Mesenchymal stem cell (in vitro differentiated cells and primary cell): ENCODE measurements at regions not wholly inside any gene's neighbourhood (a gene's known extent, or its start where the extent isn't known, plus 50 kb on each side); places are given as distances from the start of the nearest gene placed in this dataset.

ENCODE experiments used
- DNase-seq: peaks from one replicate; pipeline ENCODE4 v3.0.0-alpha.2; 2013
- H2AFZ ChIP-seq: one replicate; pipeline ENCODE4 v1.6.1; 2013; ENCODE audit warnings: low read depth, mild to moderate bottlenecking, control low read depth, inconsistent platforms, low read length, moderate library complexity
- H2AK5ac ChIP-seq: 2 replicates; pipeline ENCODE4 v1.6.1; 2013; ENCODE audit warnings: low read length, moderate library complexity, mild to moderate bottlenecking, inconsistent platforms; ENCODE audit not compliant: severe bottlenecking
- H2BK120ac ChIP-seq: one replicate; pipeline ENCODE4 v1.6.1; 2013; ENCODE audit warnings: low read depth, mild to moderate bottlenecking, inconsistent platforms, low read length, moderate library complexity
- H2BK12ac ChIP-seq, 2 experiments: one replicate each; pipeline ENCODE4 v1.6.1; 2013; ENCODE audit warnings: inconsistent platforms in 2 of 2, low read length in 2 of 2, mild to moderate bottlenecking in 2 of 2, moderate library complexity in 2 of 2, control low read depth in 1 of 2
- H2BK15ac ChIP-seq: one replicate; pipeline ENCODE4 v1.6.1; 2013; ENCODE audit warnings: mild to moderate bottlenecking, low read depth, inconsistent platforms; ENCODE audit not compliant: poor library complexity, severe bottlenecking
- H2BK5ac ChIP-seq: 2 replicates; pipeline ENCODE4 v1.6.1; 2013; ENCODE audit warnings: low read depth, mild to moderate bottlenecking, low read length, control low read depth, inconsistent platforms; ENCODE audit not compliant: poor library complexity, severe bottlenecking
- H3K14ac ChIP-seq, 2 experiments: one replicate each; pipeline ENCODE4 v1.6.1; 2013; ENCODE audit warnings: inconsistent platforms in 2 of 2, low read length in 2 of 2, control low read depth in 1 of 2, mild to moderate bottlenecking in 1 of 2, moderate library complexity in 1 of 2
- H3K18ac ChIP-seq, 2 experiments: one replicate each; pipeline ENCODE4 v1.6.1; 2013; ENCODE audit warnings: inconsistent platforms in 2 of 2, low read length in 2 of 2, control low read depth in 1 of 2, low read depth in 1 of 2, mild to moderate bottlenecking in 1 of 2
- H3K23ac ChIP-seq, 2 experiments: one replicate each; pipeline ENCODE4 v1.6.1; 2013; ENCODE audit warnings: inconsistent platforms in 2 of 2, low read length in 2 of 2, mild to moderate bottlenecking in 2 of 2, moderate library complexity in 2 of 2, control low read depth in 1 of 2
- H3K27ac ChIP-seq: 2 replicates; pipeline ENCODE4 v1.5.1; 2013; ENCODE audit warnings: mild to moderate bottlenecking, moderate library complexity, low read length, control low read depth, inconsistent platforms; ENCODE audit not compliant: poor library complexity, severe bottlenecking
- H3K27me3 ChIP-seq, 2 experiments: 2 replicates each; pipeline versions ENCODE4 v1.6.1 to v1.7.0; 2013; ENCODE audit warnings: low read length in 2 of 2, mild to moderate bottlenecking in 2 of 2, moderate library complexity in 2 of 2, control low read depth in 1 of 2, inconsistent platforms in 1 of 2; ENCODE audit not compliant: control insufficient read depth in 1 of 2, insufficient read depth in 1 of 2
- H3K36me3 ChIP-seq, 2 experiments: 2 replicates each; pipeline versions ENCODE4 v1.6.1 to v1.7.0; 2013; ENCODE audit warnings: low read length in 2 of 2, control low read depth in 1 of 2, inconsistent platforms in 1 of 2, low read depth in 1 of 2, mild to moderate bottlenecking in 1 of 2; ENCODE audit not compliant: insufficient read depth in 2 of 2, control insufficient read depth in 1 of 2
- H3K4ac ChIP-seq, 2 experiments: one replicate each; pipeline ENCODE4 v1.6.1; 2013; ENCODE audit warnings: inconsistent platforms in 2 of 2, low read length in 2 of 2, mild to moderate bottlenecking in 2 of 2, moderate library complexity in 2 of 2, control low read depth in 1 of 2, low read depth in 1 of 2
- H3K4me1 ChIP-seq: 2 replicates; pipeline ENCODE4 v1.6.1; 2013; ENCODE audit warnings: low read depth, low read length, control low read depth; ENCODE audit not compliant: control insufficient read depth, insufficient read depth
- H3K4me2 ChIP-seq: 2 replicates; pipeline ENCODE4 v1.6.1; 2013; ENCODE audit warnings: low read length, mild to moderate bottlenecking, inconsistent platforms; ENCODE audit not compliant: poor library complexity, severe bottlenecking
- H3K4me3 ChIP-seq, 2 experiments: 2 replicates each; pipeline versions ENCODE4 v1.5.1 to v1.7.0; 2013; ENCODE audit warnings: low read length in 2 of 2, mild to moderate bottlenecking in 2 of 2, control low read depth in 1 of 2, low read depth in 1 of 2; ENCODE audit not compliant: insufficient read depth in 1 of 2
- H3K79me1 ChIP-seq: replicated peaks from 2 replicates; pipeline ENCODE4 v1.6.1; 2013; ENCODE audit warnings: mild to moderate bottlenecking, control low read depth, low read length, inconsistent platforms; ENCODE audit not compliant: poor library complexity, severe bottlenecking
- H3K9ac ChIP-seq: 2 replicates; pipeline ENCODE4 v1.7.0; 2013; ENCODE audit warnings: mild to moderate bottlenecking, low read length, moderate library complexity
- H3K9me3 ChIP-seq: 2 replicates; pipeline ENCODE4 v1.7.0; 2013; ENCODE audit warnings: mild to moderate bottlenecking, low read length; ENCODE audit not compliant: control insufficient read depth
- H4K8ac ChIP-seq: one replicate; pipeline ENCODE4 v1.6.1; 2013; ENCODE audit warnings: inconsistent platforms, mild to moderate bottlenecking, low read length, moderate library complexity
- H4K91ac ChIP-seq: one replicate; pipeline ENCODE4 v1.6.1; 2013; ENCODE audit warnings: mild to moderate bottlenecking, low read length, inconsistent platforms
- WGBS: methylation state at CpG from one replicate; pipeline ENCODE4 v1.1.7; 2013; ENCODE audit warnings: mixed read lengths; 5-methylcytosine and 5-hydroxymethylcytosine counted together

DNA sequence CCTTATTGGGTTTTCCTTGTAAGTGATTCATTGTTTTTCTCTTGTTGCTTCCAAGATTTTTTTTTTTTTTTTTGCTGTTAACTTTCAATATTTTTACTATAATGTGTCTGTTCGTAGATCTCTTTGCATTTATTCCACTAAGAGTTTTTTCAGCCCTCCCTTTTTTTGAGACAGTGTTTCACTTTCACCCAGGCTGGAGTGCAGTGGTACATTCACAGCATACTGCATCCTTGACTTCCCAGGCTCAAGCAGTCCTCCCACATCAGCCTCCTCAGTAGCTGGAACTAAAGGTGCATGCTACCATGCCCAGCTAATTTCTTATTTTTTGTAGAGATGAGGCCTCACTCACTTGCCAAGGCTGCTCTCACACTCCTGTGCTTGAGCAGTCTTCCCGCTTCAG lies 1282.0 kb upstream of the CNTN5 start:
- peak overlapping the region in 1 of 2 experiments; percentile 91 for H3K4ac ChIP-seq
- H3K4me1 ChIP-seq = peaks cover 7% of the 10 kb centered on the region
- no peak overlapping the region for H4K8ac ChIP-seq
- H3K14ac ChIP-seq = no peak overlapping the region
- peak overlapping the region in 1 of 2 experiments; percentile 92 for H3K18ac ChIP-seq
- H2BK15ac ChIP-seq = no peak overlapping the region
- H3K36me3 ChIP-seq = no peaks in the 10 kb centered on the region
- peak overlapping the region; percentile 2 for H4K91ac ChIP-seq
- H2BK12ac ChIP-seq = peak overlapping the region in 1 of 2 experiments; percentile 98
- H3K9ac ChIP-seq = no peak overlapping the region
- H3K27me3 ChIP-seq = no peaks in the 10 kb centered on the region
- no peak overlapping the region for H2AFZ ChIP-seq
- peak; percentile 6 for DNase-seq
- WGBS = 85% methylated on average over 2 of the region's 2 CpGs
- no peak overlapping the region for H2BK120ac ChIP-seq
- no peaks in the 10 kb centered on the region for H3K79me1 ChIP-seq
- H2AK5ac ChIP-seq = peak overlapping the region; percentile 29
- no peak overlapping the region for H2BK5ac ChIP-seq
- no peak overlapping the region for H3K4me3 ChIP-seq
- H3K27ac ChIP-seq = peak overlapping the region; percentile 18
- no peak overlapping the region for H3K23ac ChIP-seq
- H3K9me3 ChIP-seq = peaks cover 12% of the 10 kb centered on the region
- H3K4me2 ChIP-seq = no peak overlapping the region

DNA sequence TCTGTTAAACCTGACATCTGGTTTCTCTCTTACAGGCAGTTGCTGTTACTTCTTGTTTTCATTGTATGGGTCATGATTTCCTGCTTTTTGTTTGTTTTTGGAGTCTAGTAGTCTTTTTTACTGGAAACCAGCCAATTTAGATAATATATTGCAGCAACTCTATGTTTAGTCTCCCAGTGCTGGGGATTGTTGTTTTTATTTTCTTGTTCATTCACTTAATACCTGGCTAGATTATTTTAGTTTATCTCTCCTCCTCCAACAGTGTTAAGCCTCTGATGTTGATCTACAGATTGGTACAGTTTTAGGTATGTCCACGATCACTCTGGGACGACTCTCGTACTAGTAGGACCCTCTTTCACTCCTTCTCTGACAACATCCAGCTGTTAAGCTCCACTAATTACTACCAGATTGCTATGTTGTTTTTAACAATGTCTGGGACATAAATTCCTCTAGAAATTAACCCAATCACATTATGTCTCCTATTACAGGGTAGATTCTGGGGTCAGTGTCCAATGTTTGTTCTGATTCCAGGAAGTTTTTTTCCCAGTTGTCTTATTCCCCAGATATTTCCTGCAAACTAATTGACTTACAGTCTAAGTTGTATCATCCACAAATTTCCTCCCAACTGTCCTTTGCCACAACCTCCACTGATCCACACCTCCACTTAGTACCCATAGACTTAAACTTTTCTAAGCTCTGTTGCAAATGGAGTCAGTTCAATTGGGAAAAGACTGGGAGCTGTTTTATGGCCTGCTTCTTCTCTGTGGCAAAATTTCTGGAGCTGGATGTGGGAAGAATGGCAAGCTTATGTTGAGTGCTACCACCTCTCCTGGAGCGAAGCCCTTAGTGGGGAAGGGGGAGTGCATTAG lies 1280.6 kb upstream of the CNTN5 start:
- H2BK15ac ChIP-seq = no peak overlapping the region
- peak overlapping the region; percentile 69 for H4K8ac ChIP-seq
- H3K9me3 ChIP-seq = peaks cover 15% of the 10 kb centered on the region
- H3K36me3 ChIP-seq = no peaks in the 10 kb centered on the region
- peak overlapping the region; percentile 69 to 96 for H2BK12ac ChIP-seq
- H2AFZ ChIP-seq = no peak overlapping the region
- H3K27ac ChIP-seq = peak overlapping the region; percentile 46
- peak overlapping the region; percentile 33 for H2BK5ac ChIP-seq
- no peaks in the 10 kb centered on the region for H3K27me3 ChIP-seq
- peaks cover 7% of the 10 kb centered on the region for H3K4me1 ChIP-seq
- 4% methylated on average over 3 of the region's 4 CpGs for WGBS
- no peak overlapping the region for H3K9ac ChIP-seq
- DNase-seq = peak; percentile 87
- H2AK5ac ChIP-seq = peak overlapping the region; percentile 26
- H3K18ac ChIP-seq = peak overlapping the region; percentile 92 to 93
- H3K4me3 ChIP-seq = no peak overlapping the region
- peak overlapping the region; percentile 87 for H2BK120ac ChIP-seq
- H3K79me1 ChIP-seq = no peaks in the 10 kb centered on the region
- peak overlapping the region; percentile 5 to 94 for H3K4ac ChIP-seq
- H4K91ac ChIP-seq = peak overlapping the region; percentile 60
- H3K4me2 ChIP-seq = no peak overlapping the region
- peak overlapping the region in 1 of 2 experiments; percentile 23 for H3K23ac ChIP-seq
- H3K14ac ChIP-seq = no peak overlapping the region

DNA sequence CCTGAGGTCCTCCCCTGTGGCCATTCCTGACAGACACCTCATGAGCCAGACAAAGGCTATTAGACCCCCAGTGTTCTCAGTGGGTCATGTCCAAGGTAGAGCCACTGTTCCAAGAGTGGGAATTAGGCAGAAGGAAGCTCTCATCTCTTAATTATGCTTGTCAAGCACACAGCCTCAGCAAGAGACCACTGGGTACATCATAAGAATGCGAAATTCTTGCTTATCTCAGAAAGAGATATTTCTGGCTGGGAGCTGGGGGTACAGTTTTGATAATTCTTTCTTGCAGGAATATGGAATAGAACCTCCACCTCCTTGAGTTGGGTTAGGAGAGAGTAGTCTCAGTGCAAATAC lies 1280.0 kb upstream of the CNTN5 start:
- Histone ChIP-seq H2BK5ac (peak overlapping the region; percentile 33), H3K4ac (peak overlapping the region; percentile 5 to 94), H2AK5ac (peak overlapping the region; percentile 26), H3K4me3 (no peak overlapping the region), H4K91ac (peak overlapping the region; percentile 60), H3K4me1 (peaks cover 7% of the 10 kb centered on the region), H2BK120ac (peak overlapping the region; percentile 87), H3K27ac (peak overlapping the region; percentile 46), H3K9ac (no peak overlapping the region), H3K18ac (peak overlapping the region; percentile 92 to 93), H4K8ac (peak overlapping the region; percentile 69), H3K9me3 (peaks cover 15% of the 10 kb centered on the region), H3K79me1 (no peaks in the 10 kb centered on the region), H3K36me3 (no peaks in the 10 kb centered on the region), H2AFZ (no peak overlapping the region), H3K23ac (peak overlapping the region in 1 of 2 experiments; percentile 23), H2BK12ac (peak overlapping the region; percentile 69 to 96), H3K4me2 (no peak overlapping the region), H2BK15ac (no peak overlapping the region), H3K14ac (no peak overlapping the region), H3K27me3 (no peaks in the 10 kb centered on the region)
- WGBS = 100% methylated on average over 1 of the region's 1 CpG
- no peak for DNase-seq

DNA sequence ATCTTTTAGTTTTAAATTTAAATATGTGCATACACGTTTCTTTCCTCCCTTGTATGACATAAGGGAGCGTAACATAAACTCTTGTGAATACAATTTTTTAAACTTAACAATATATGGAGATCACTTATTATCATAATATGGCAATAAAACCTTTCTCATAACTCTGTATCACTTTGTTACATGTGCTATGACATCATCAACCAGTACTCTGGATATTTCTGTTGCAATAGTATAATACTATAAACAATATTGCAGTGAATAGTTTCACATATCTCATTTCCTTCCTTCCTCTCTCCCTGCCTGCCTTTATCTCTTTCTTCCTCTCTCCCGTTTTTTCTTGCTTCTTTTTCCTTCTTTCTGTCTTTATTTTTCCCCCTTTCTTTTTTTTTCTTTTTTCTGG lies 1278.0 kb upstream of the CNTN5 start:
- H3K4me2 ChIP-seq = no peak overlapping the region
- WGBS = 36% methylated on average over 1 of the region's 3 CpGs
- no peak overlapping the region for H4K8ac ChIP-seq

More for the DNA sequence above, 1278.0 kb upstream of the CNTN5 start:
- Histone ChIP-seq H3K79me1 (no peaks in the 10 kb centered on the region), H2BK12ac (no peak overlapping the region), H3K9me3 (peaks cover 15% of the 10 kb centered on the region), H2AFZ (no peak overlapping the region), H3K23ac (no peak overlapping the region), H2BK5ac (peak overlapping the region; percentile 79), H3K9ac (no peak overlapping the region), H3K18ac (peak overlapping the region in 1 of 2 experiments; percentile 54), H2BK15ac (no peak overlapping the region), H2AK5ac (no peak overlapping the region), H3K4ac (no peak overlapping the region), H3K36me3 (no peaks in the 10 kb centered on the region), H4K91ac (no peak overlapping the region), H3K4me1 (peaks cover 7% of the 10 kb centered on the region), H3K4me3 (no peak overlapping the region), H2BK120ac (no peak overlapping the region), H3K27me3 (no peaks in the 10 kb centered on the region), H3K14ac (no peak overlapping the region), H3K27ac (peak overlapping the region; percentile 53)
- DNase-seq = peak; percentile 9
